Panc1 (cell line): ENCODE measurements at regions not wholly inside any gene's neighbourhood (a gene's known extent, or its start where the extent isn't known, plus 50 kb on each side); places are given as distances from the start of the nearest gene placed in this dataset.

ENCODE experiments used
- ATAC-seq: fragments of 200-7000 bp; cut with Tn5 transposase; 2 replicates; pipeline ENCODE4 v1.9.1; 2020; ENCODE audit warnings: mild to moderate bottlenecking, moderate library complexity
- BruUV-seq: library from RNA; stranded (reverse); fragments of 400-500 nt; replicated peaks from 2 replicates; lab custom pipeline; 2021; lab: Mats Ljungman, UMichigan
- CTCF ChIA-PET: fragments of 300-600 bp; sonication (Branson Sonifier 250); formaldehyde crosslinking; loops from one replicate; lab custom pipeline; 2022; ENCODE audit warnings: antibody characterized with exemption; lab: Charles Lee
- POLR2A ChIA-PET: fragments of 300-600 bp; sonication (Branson Sonifier 250); formaldehyde crosslinking; loops from one replicate; lab custom pipeline; 2022; ENCODE audit warnings: antibody characterized with exemption; lab: Charles Lee
- DNase-seq: peaks from one replicate; pipeline ENCODE4 v3.0.0-alpha.2; 2010; ENCODE audit warnings: low read depth, low spot score
- H3K27ac ChIP-seq: 2 replicates; pipeline ENCODE4 v1.5.1; 2011; ENCODE audit warnings: mild to moderate bottlenecking, low read length, inconsistent platforms
- H3K27me3 ChIP-seq: fragments of 200-500 bp; sonication (Bioruptor generic); 2 replicates; pipeline ENCODE4 v1.6.0; 2014; ENCODE audit warnings: low read length, inconsistent platforms; ENCODE audit not compliant: control insufficient read depth, insufficient read depth
- H3K36me3 ChIP-seq: fragments of 200-500 bp; sonication (Bioruptor generic); 2 replicates; pipeline ENCODE4 v1.5.1; 2014; ENCODE audit warnings: inconsistent platforms, mild to moderate bottlenecking, low read length, moderate library complexity; ENCODE audit not compliant: control insufficient read depth, insufficient read depth
- H3K4me1 ChIP-seq: 2 replicates; pipeline ENCODE4 v1.5.1; 2011; ENCODE audit warnings: inconsistent platforms, mild to moderate bottlenecking, low read length, moderate library complexity; ENCODE audit not compliant: control insufficient read depth, insufficient read depth
- H3K4me3 ChIP-seq, 2 experiments: 2 replicates each; pipeline ENCODE4 v1.5.1; 2011 to 2012; ENCODE audit warnings: low read depth in 2 of 2, low read length in 2 of 2, mild to moderate bottlenecking in 2 of 2, inconsistent platforms in 1 of 2, moderate library complexity in 1 of 2
- H3K9me3 ChIP-seq: fragments of 200-500 bp; sonication (Bioruptor generic); 2 replicates; pipeline ENCODE4 v1.5.1; 2014; ENCODE audit warnings: low read depth, mild to moderate bottlenecking, inconsistent platforms, low read length, moderate library complexity; ENCODE audit not compliant: control insufficient read depth, insufficient read depth
- CTCF ChIP-seq: fragments of 450-650 bp; IDR thresholded peaks from 2 replicates; pipeline ENCODE4 v1.5.1; 2017; ENCODE audit warnings: mild to moderate bottlenecking
- POLR2AphosphoS5 ChIP-seq: IDR thresholded peaks from 2 replicates; pipeline ENCODE4 v1.6.1; 2012; ENCODE audit warnings: mild to moderate bottlenecking, low read depth, low read length, moderate library complexity
- REST ChIP-seq, 2 experiments: IDR thresholded peaks; 2 replicates each; pipeline ENCODE4 v1.6.1; 2011 to 2012; ENCODE audit warnings: low read depth in 2 of 2, control low read depth in 1 of 2, low read length in 1 of 2, mild to moderate bottlenecking in 1 of 2, moderate library complexity in 1 of 2; ENCODE audit not compliant: insufficient read depth in 1 of 2
- SIN3A ChIP-seq: IDR thresholded peaks from 2 replicates; pipeline ENCODE4 v1.6.1; 2012; ENCODE audit warnings: low read depth, mild to moderate bottlenecking, low read length, moderate library complexity, borderline replicate concordance; ENCODE audit not compliant: insufficient read depth
- TCF7L2 ChIP-seq: IDR thresholded peaks from 2 replicates; pipeline ENCODE4 v1.6.1; 2011; ENCODE audit warnings: mild to moderate bottlenecking, low read depth, low read length, inconsistent platforms
- in situ Hi-C: cut with HindIII; loops from 2 replicates; pipeline ENCODE4 v1.10.0; 2016; ENCODE audit warnings: low sequenced_read_pairs, low pct_unique_long_range_greater_than_20kb
- intact Hi-C: fragments of 100-400 bp; cut with micrococcal nuclease; formaldehyde crosslinking; loops from one replicate; pipeline ENCODE4 v1.10.0; 2022; ENCODE audit not compliant: unreplicated experiment

- Histone ChIP-seq H3K27me3 (peaks cover 10% of the 10 kb centered on the region), H3K27ac (no peak overlapping the region), H3K36me3 (no peaks in the 10 kb centered on the region), H3K4me3 (no peak overlapping the region), H3K4me1 (no peaks in the 10 kb centered on the region), H3K9me3 (no peaks in the 10 kb centered on the region)
- intact Hi-C loops (no loop called here), in situ Hi-C loops (no loop called here)
- BruUV-seq, result no TSS peak
- no peak for ATAC-seq
- TF ChIP-seq TCF7L2, result no peak
- TF ChIP-seq CTCF, result no peak
- TF ChIP-seq REST (IDR thresholded peaks at IDR 0.05; ENCODE audit: insufficient read depth in 1 of 2, low read depth in 2 of 2, low read length in 1 of 2), result no peak
- no peak for TF ChIP-seq POLR2AphosphoS5
- no peak for TF ChIP-seq SIN3A
- DNase-seq, result no peak
- ChIA-PET CTCF (no interaction called here), POLR2A (no interaction called here)
Observed at GRCh38 chr15:79656151-79657000, 224.2 kb downstream of the MINAR1 start.

GRCh38 chr15:79657722-79658121 is 225.6 kb downstream of the MINAR1 start:
- intact Hi-C loops (no loop called here), in situ Hi-C loops (no loop called here)
- BruUV-seq, result no TSS peak
- POLR2A ChIA-PET, result no interaction called here
- no peaks in the 10 kb centered on the region for H3K4me1 ChIP-seq
- no peak for TF ChIP-seq SIN3A
- TF ChIP-seq CTCF, result no peak
- no peak for TF ChIP-seq TCF7L2
- TF ChIP-seq REST (IDR thresholded peaks at IDR 0.05; ENCODE audit: insufficient read depth in 1 of 2, low read depth in 2 of 2, low read length in 1 of 2), result no peak
- no peak for TF ChIP-seq POLR2AphosphoS5
- DNase-seq (no peak), ATAC-seq (no peak)
- H3K27me3 ChIP-seq, result peaks cover 10% of the 10 kb centered on the region
- no peak overlapping the region for H3K4me3 ChIP-seq
- H3K36me3 ChIP-seq, result no peaks in the 10 kb centered on the region
- no peak overlapping the region for H3K27ac ChIP-seq
- no peaks in the 10 kb centered on the region for H3K9me3 ChIP-seq
- CTCF ChIA-PET, result no interaction called here
